Naive thymus-derived CD4-positive, alpha-beta T cell (primary cell): ENCODE measurements at regions not wholly inside any gene's neighbourhood (a gene's known extent, or its start where the extent isn't known, plus 50 kb on each side); places are given as distances from the start of the nearest gene placed in this dataset.

Experiments used
- ATAC-seq: fragments of 150-1000 bp; cut with Tn5 transposase; 2 replicates; pipeline ENCODE4 v1.10.0; 2021; ENCODE audit warnings: mild to moderate bottlenecking, moderate library complexity
- CTCF ChIA-PET: fragments of 350-600 bp; sonication (Branson Sonifier 250); formaldehyde crosslinking; loops from one replicate; lab custom pipeline; 2021; ENCODE audit warnings: antibody characterized with exemption; lab: Charles Lee
- POLR2A ChIA-PET: fragments of 350-600 bp; sonication (Branson Sonifier 250); formaldehyde crosslinking; loops from one replicate; lab custom pipeline; 2021; ENCODE audit warnings: antibody characterized with exemption, inconsistent platforms; lab: Charles Lee
- DNase-seq, 9 donors: peaks; one replicate each; pipeline versions ENCODE4 v3.0.0 to v3.0.0-alpha.2; 2020 to 2022; ENCODE audit warnings: mixed read lengths in 1 of 9
- H3K27ac ChIP-seq: one replicate; pipeline ENCODE4 v1.7.0; 2013; ENCODE audit warnings: mild to moderate bottlenecking, low read depth, low read length, moderate library complexity
- H3K27me3 ChIP-seq, 2 donors: one replicate each; pipeline ENCODE4 v1.7.0; 2013; ENCODE audit warnings: low read length in 2 of 2, mild to moderate bottlenecking in 2 of 2, moderate library complexity in 2 of 2; ENCODE audit not compliant: control insufficient read depth in 2 of 2, insufficient read depth in 2 of 2
- H3K36me3 ChIP-seq, 3 experiments: 1 replicate in 2 of 3; 2 replicates in 1 of 3; pipeline ENCODE4 v1.7.0; 2013; ENCODE audit warnings: low read length in 3 of 3, mild to moderate bottlenecking in 3 of 3, moderate library complexity in 1 of 3; ENCODE audit not compliant: insufficient read depth in 3 of 3, control insufficient read depth in 2 of 3
- H3K4me1 ChIP-seq, 2 donors: one replicate each; pipeline ENCODE4 v1.7.0; 2013; ENCODE audit warnings: low read length in 2 of 2, mild to moderate bottlenecking in 2 of 2, moderate library complexity in 1 of 2; ENCODE audit not compliant: control insufficient read depth in 2 of 2, insufficient read depth in 2 of 2
- H3K4me3 ChIP-seq: 2 replicates; pipeline ENCODE4 v1.7.0; 2013; ENCODE audit warnings: mild to moderate bottlenecking, low read length
- H3K9me3 ChIP-seq, 3 experiments: 1 replicate in 2 of 3; 2 replicates in 1 of 3; pipeline ENCODE4 v1.7.0; 2013; ENCODE audit warnings: low read length in 3 of 3; ENCODE audit not compliant: control insufficient read depth in 2 of 3
- H3K27ac Mint-ChIP-seq, 9 donors: one replicate each; pipeline ENCODE4 v1.8.0; 2020 to 2022; ENCODE audit warnings: mixed read lengths in 9 of 9, mild to moderate bottlenecking in 8 of 9, moderate library complexity in 5 of 9, inconsistent platforms in 2 of 9
- H3K27me3 Mint-ChIP-seq, 5 donors: one replicate each; pipeline ENCODE4 v1.8.0; 2021 to 2022; ENCODE audit warnings: mixed read lengths in 5 of 5, mild to moderate bottlenecking in 1 of 5
- H3K36me3 Mint-ChIP-seq, 5 donors: one replicate each; pipeline ENCODE4 v1.8.0; 2020 to 2022; ENCODE audit warnings: mixed read lengths in 5 of 5, mild to moderate bottlenecking in 3 of 5, inconsistent platforms in 1 of 5
- H3K4me1 Mint-ChIP-seq, 7 donors: one replicate each; pipeline ENCODE4 v1.8.0; 2020 to 2022; ENCODE audit warnings: mixed read lengths in 7 of 7, mild to moderate bottlenecking in 3 of 7, inconsistent platforms in 1 of 7
- H3K4me3 Mint-ChIP-seq, 10 donors: one replicate each; pipeline ENCODE4 v1.8.0; 2020 to 2022; ENCODE audit warnings: mild to moderate bottlenecking in 10 of 10, mixed read lengths in 10 of 10, moderate library complexity in 6 of 10, inconsistent platforms in 2 of 10
- H3K9me3 Mint-ChIP-seq, 11 donors: one replicate each; pipeline ENCODE4 v1.8.0; 2020 to 2022; ENCODE audit warnings: mixed read lengths in 11 of 11, mild to moderate bottlenecking in 4 of 11, inconsistent platforms in 1 of 11, moderate library complexity in 1 of 11
- intact Hi-C, 2 donors: fragments of 100-400 bp; cut with micrococcal nuclease; formaldehyde crosslinking; loops; one replicate each; pipeline ENCODE4 v1.15.1; 2023

DNA sequence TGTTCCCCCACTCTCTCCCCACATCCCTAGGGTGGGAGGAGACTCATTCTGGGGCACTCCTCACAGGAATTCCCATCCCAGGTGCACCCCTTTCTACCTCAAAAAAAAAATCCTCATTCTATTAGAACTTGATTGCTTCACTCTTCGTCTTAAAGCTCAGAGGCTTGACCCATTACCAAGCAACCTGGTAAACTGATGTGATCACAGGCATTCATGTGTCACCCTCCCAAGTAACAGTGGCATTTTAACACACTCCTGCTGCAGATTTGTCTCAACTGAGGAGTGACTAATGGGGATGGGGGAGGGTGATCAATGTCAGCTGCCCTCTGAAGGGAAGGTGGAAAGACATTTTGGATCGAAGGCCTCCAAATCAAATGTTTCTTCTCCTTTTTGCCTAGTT, 78.1 kb upstream of the PTHLH start:
- ChIA-PET POLR2A (no interaction called here), CTCF (no interaction called here)
- DNase-seq, result no peak
- Mint-ChIP-seq H3K4me3 (no peak overlapping the region), H3K36me3 (no peaks in the 10 kb centered on the region), H3K27ac (no peak overlapping the region), H3K4me1 (peaks cover 0 to 1% (median 0%) of the 10 kb centered on the region in 7 donors), H3K9me3 (peaks cover 0 to 20% (median 8%) of the 10 kb centered on the region in 11 donors), H3K27me3 (peaks cover 0 to 10% (median 6%) of the 10 kb centered on the region in 5 donors)
- intact Hi-C loops, result no loop called here
- Histone ChIP-seq H3K9me3 (no peaks in the 10 kb centered on the region), H3K36me3 (no peaks in the 10 kb centered on the region), H3K4me1 (no peaks in the 10 kb centered on the region), H3K27ac (no peak overlapping the region), H3K4me3 (no peak overlapping the region), H3K27me3 (no peaks in the 10 kb centered on the region)
- ATAC-seq, result no peak

GRCh38 chr12:28051516-28052354, 79.2 kb upstream of the PTHLH start:
- H3K27me3 Mint-ChIP-seq, result peaks cover 0 to 10% (median 6%) of the 10 kb centered on the region in 5 donors
- intact Hi-C loops, result no loop called here
- peaks cover 0 to 10% (median 3%) of the 10 kb centered on the region in 11 donors for H3K9me3 Mint-ChIP-seq
- DNase-seq, result no peak
- CTCF ChIA-PET, result interaction anchor here (0.6 kb wide), 1 partner anchor 20 kb away, joined by 3 read pairs; no protein-coding TSS in a partner anchor
- no peak for ATAC-seq
- Histone ChIP-seq H3K9me3 (no peaks in the 10 kb centered on the region), H3K27me3 (no peaks in the 10 kb centered on the region), H3K4me1 (no peaks in the 10 kb centered on the region), H3K36me3 (no peaks in the 10 kb centered on the region), H3K4me3 (no peak overlapping the region), H3K27ac (no peak overlapping the region)
- no peaks in the 10 kb centered on the region for H3K36me3 Mint-ChIP-seq
- POLR2A ChIA-PET, result no interaction called here
- no peak overlapping the region for H3K4me3 Mint-ChIP-seq
- peaks cover 0 to 1% (median 0%) of the 10 kb centered on the region in 7 donors for H3K4me1 Mint-ChIP-seq
- no peak overlapping the region for H3K27ac Mint-ChIP-seq

DNA sequence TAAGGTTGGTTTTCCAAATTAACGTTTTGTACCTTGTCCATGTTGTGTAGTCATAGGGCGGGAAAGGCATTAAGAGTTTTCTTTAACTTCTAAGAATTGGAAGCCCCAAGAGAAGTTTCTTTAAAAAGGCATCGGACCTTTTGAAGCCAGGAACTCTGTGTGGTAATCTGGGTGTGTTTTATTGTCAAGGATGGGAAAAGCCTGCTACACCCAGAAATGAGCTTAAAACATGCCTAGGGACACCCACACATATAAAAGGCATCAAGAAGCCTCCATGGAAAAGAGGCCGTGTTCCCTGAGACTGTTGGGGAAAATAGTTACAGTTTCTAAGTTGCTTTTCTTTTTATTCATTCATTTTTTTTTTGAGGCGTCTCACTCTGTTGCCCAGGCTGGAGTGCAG, 81.0 kb upstream of the PTHLH start:
- H3K36me3 ChIP-seq, result no peaks in the 10 kb centered on the region
- H3K27me3 ChIP-seq, result no peaks in the 10 kb centered on the region
- Mint-ChIP-seq H3K36me3 (no peaks in the 10 kb centered on the region), H3K9me3 (peaks cover 0 to 2% (median 0%) of the 10 kb centered on the region in 11 donors), H3K4me1 (peaks cover 0 to 1% (median 0%) of the 10 kb centered on the region in 7 donors), H3K4me3 (no peak overlapping the region), H3K27me3 (peaks cover 0 to 10% (median 6%) of the 10 kb centered on the region in 5 donors), H3K27ac (no peak overlapping the region)
- POLR2A ChIA-PET, result no interaction called here
- H3K27ac ChIP-seq, result no peak overlapping the region
- no peak overlapping the region for H3K4me3 ChIP-seq
- intact Hi-C loops, result no loop called here
- no peaks in the 10 kb centered on the region for H3K4me1 ChIP-seq
- DNase-seq, result no peak
- H3K9me3 ChIP-seq, result no peaks in the 10 kb centered on the region
- ATAC-seq, result no peak
- CTCF ChIA-PET, result no interaction called here

- H3K4me3 ChIP-seq, result no peak overlapping the region
- Mint-ChIP-seq H3K27ac (no peak overlapping the region), H3K9me3 (peaks cover 0 to 2% (median 0%) of the 10 kb centered on the region in 11 donors), H3K36me3 (no peaks in the 10 kb centered on the region), H3K4me3 (no peak overlapping the region), H3K4me1 (peaks cover 0 to 1% (median 0%) of the 10 kb centered on the region in 7 donors), H3K27me3 (peaks cover 0 to 7% (median 6%) of the 10 kb centered on the region in 5 donors)
- no peaks in the 10 kb centered on the region for H3K27me3 ChIP-seq
- CTCF ChIA-PET, result no interaction called here
- no peak for DNase-seq
- H3K4me1 ChIP-seq, result no peaks in the 10 kb centered on the region
- H3K9me3 ChIP-seq, result no peaks in the 10 kb centered on the region
- no peaks in the 10 kb centered on the region for H3K36me3 ChIP-seq
- intact Hi-C loops, result no loop called here
- no peak for ATAC-seq
- POLR2A ChIA-PET, result interaction anchor here (0.5 kb wide), 1 partner anchor 279 kb away, joined by 3 read pairs; no protein-coding TSS in a partner anchor
- no peak overlapping the region for H3K27ac ChIP-seq
Observed at GRCh38 chr12:28054583-28054982, 82.0 kb upstream of the PTHLH start.

DNA sequence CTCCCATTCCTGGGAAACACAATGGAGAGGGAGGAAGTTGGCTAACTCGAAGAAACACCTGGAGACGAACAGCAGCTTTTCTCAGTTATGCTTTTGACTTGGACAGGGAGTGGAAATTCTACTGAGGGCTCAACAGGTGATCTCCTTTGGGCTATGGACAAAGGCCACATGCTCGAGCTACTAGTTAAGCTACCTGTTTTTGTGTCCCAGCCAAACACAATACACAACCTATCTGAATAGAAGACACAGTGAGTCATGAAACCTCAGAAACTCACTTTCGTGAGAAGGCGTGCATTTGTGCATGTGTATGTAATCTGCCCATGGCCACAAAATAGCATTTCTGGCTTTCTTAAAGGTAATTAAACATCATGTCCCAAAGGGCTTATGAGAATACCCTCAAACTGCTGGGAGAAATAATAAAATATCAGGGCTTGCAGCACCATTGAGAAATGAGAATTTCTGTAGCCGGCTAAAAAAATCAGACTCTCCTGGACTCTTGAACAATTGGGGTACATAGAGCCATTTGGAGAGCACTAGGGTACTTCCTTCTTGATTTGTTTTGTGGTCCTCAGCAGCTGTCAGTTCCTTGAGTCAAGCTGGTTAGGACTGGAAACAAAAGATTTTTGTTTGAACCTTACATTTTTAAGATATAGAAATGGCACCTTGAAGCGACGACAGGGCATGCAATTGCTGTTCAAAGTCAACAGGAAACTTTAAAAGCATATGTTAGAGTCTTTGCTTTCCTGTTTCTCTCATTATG, 85.5 kb upstream of the PTHLH start:
- H3K36me3 Mint-ChIP-seq, result no peaks in the 10 kb centered on the region
- Histone ChIP-seq H3K4me3 (no peak overlapping the region), H3K27ac (no peak overlapping the region), H3K9me3 (no peaks in the 10 kb centered on the region), H3K4me1 (no peaks in the 10 kb centered on the region), H3K36me3 (no peaks in the 10 kb centered on the region), H3K27me3 (no peaks in the 10 kb centered on the region)
- H3K9me3 Mint-ChIP-seq, result peaks cover 0 to 2% (median 0%) of the 10 kb centered on the region in 11 donors
- peaks cover 0 to 1% (median 0%) of the 10 kb centered on the region in 7 donors for H3K4me1 Mint-ChIP-seq
- no peak overlapping the region for H3K27ac Mint-ChIP-seq
- DNase-seq (no peak), ATAC-seq (no peak)
- peaks cover 0 to 4% (median 0%) of the 10 kb centered on the region in 5 donors for H3K27me3 Mint-ChIP-seq
- CTCF ChIA-PET, result no interaction called here
- intact Hi-C loops, result no loop called here
- H3K4me3 Mint-ChIP-seq, result no peak overlapping the region
- POLR2A ChIA-PET, result no interaction called here

- peaks cover 0 to 1% (median 0%) of the 10 kb centered on the region in 7 donors for H3K4me1 Mint-ChIP-seq
Observed at GRCh38 chr12:28059220-28059619, 86.7 kb upstream of the PTHLH start.

More at GRCh38 chr12:28059220-28059619, 86.7 kb upstream of the PTHLH start:
- Histone ChIP-seq H3K27ac (no peak overlapping the region), H3K9me3 (no peaks in the 10 kb centered on the region), H3K4me3 (no peak overlapping the region), H3K36me3 (no peaks in the 10 kb centered on the region), H3K27me3 (no peaks in the 10 kb centered on the region), H3K4me1 (no peaks in the 10 kb centered on the region)
- ChIA-PET CTCF (no interaction called here), POLR2A (no interaction called here)
- Mint-ChIP-seq H3K27me3 (peaks cover 0 to 4% (median 0%) of the 10 kb centered on the region in 5 donors), H3K9me3 (peaks cover 0 to 2% (median 0%) of the 10 kb centered on the region in 11 donors), H3K4me3 (no peak overlapping the region), H3K36me3 (no peaks in the 10 kb centered on the region), H3K27ac (no peak overlapping the region)
- intact Hi-C loops, result no loop called here
- no peak for ATAC-seq
- DNase-seq, result no peak
